ENCODE measurements at regions not wholly inside any gene's neighbourhood (a gene's known extent, or its start where the extent isn't known, plus 50 kb on each side); places are given as distances from the start of the nearest gene placed in this dataset.

- TF ChIP-seq CTCF (IDR thresholded peaks at IDR 0.05; ENCODE audit: borderline replicate concordance, extremely low read depth, low read length, poor library complexity, severe bottlenecking) (no peak), EZH2 (IDR thresholded peaks at IDR 0.05; ENCODE audit: borderline replicate concordance, low read depth, low read length, severe bottlenecking) (no peak)
These were observed 446.5 kb upstream of the NRP1 start for GRCh38 chr10:33780961-33781360.
